Endothelial cell of umbilical vein (primary cell): ENCODE measurements at regions not wholly inside any gene's neighbourhood (a gene's known extent, or its start where the extent isn't known, plus 50 kb on each side); places are given as distances from the start of the nearest gene placed in this dataset.
A peak's percentile ranks its signal among the peaks of the same experiment; 100 is the strongest.

Experiments
- BruUV-seq: library from RNA; stranded (reverse); fragments of 400-500 nt; replicated peaks from 2 replicates; lab custom pipeline; 2021; lab: Mats Ljungman, UMichigan
- CTCF ChIA-PET: fragments of 300-600, 350-600 bp; sonication (Branson Sonifier 250); formaldehyde crosslinking; loops from one replicate; lab custom pipeline; 2021; ENCODE audit warnings: antibody characterized with exemption, inconsistent platforms; lab: Charles Lee
- POLR2A ChIA-PET: fragments of 300-600, 350-600 bp; sonication (Branson Sonifier 250); formaldehyde crosslinking; loops from one replicate; lab custom pipeline; 2021; ENCODE audit warnings: antibody characterized with exemption, inconsistent platforms; lab: Charles Lee
- DNase-seq: peaks from one replicate; pipeline ENCODE4 v3.0.0-alpha.2; 2011; ENCODE audit warnings: low read depth, low spot score
- FAIRE-seq: peaks from 2 replicates; lab custom pipeline; 2011; peaks lifted over from hg19 to GRCh38; lab: Jason Lieb, UNC
- H2AFZ ChIP-seq: 2 replicates; pipeline ENCODE4 v1.6.0; 2012; ENCODE audit warnings: low read depth, low read length, control low read depth, inconsistent platforms
- H3K27ac ChIP-seq: 2 replicates; pipeline ENCODE4 v1.5.1; 2011; ENCODE audit warnings: low read depth, mild to moderate bottlenecking, control low read depth, low read length, moderate library complexity; ENCODE audit not compliant: insufficient read depth
- H3K27me3 ChIP-seq, 2 experiments: 2 replicates each; pipeline versions ENCODE4 v1.6.0 to v1.6.1; 2011; ENCODE audit warnings: low read length in 2 of 2, mixed read lengths in 1 of 2; ENCODE audit not compliant: control insufficient read depth in 2 of 2, insufficient read depth in 2 of 2
- H3K36me3 ChIP-seq, 2 experiments: 2 replicates in 1 of 2; 3 replicates in 1 of 2; pipeline ENCODE4 v1.5.1; 2011; ENCODE audit warnings: low read length in 2 of 2, mild to moderate bottlenecking in 1 of 2, moderate library complexity in 1 of 2; ENCODE audit not compliant: control insufficient read depth in 2 of 2, insufficient read depth in 2 of 2; ENCODE audit errors: extremely low read depth in 1 of 2
- H3K4me1 ChIP-seq: 3 replicates; pipeline ENCODE4 v1.5.1; 2011; ENCODE audit warnings: mild to moderate bottlenecking, low read length; ENCODE audit not compliant: control insufficient read depth, insufficient read depth; ENCODE audit errors: extremely low read depth
- H3K4me2 ChIP-seq: 2 replicates; pipeline ENCODE4 v1.6.1; 2011; ENCODE audit warnings: low read length, control low read depth, mixed read lengths; ENCODE audit not compliant: insufficient read depth
- H3K4me3 ChIP-seq, 3 experiments: fragments of 200-600 bp in 1 of 3; sonication (generic), shearing (Covaris generic) in 1 of 3; replicated peaks in 1 of 3; 2 replicates each; pipeline ENCODE4 v1.5.1; 2011 to 2016; ENCODE audit warnings: control low read depth in 3 of 3, low read length in 3 of 3, mild to moderate bottlenecking in 2 of 3, inconsistent platforms in 1 of 3, low read depth in 1 of 3, moderate library complexity in 1 of 3; ENCODE audit not compliant: insufficient read depth in 1 of 3
- H3K79me2 ChIP-seq: 2 replicates; pipeline ENCODE4 v1.6.0; 2012; ENCODE audit warnings: low read length, inconsistent platforms; ENCODE audit not compliant: control insufficient read depth, insufficient read depth
- H3K9ac ChIP-seq: replicated peaks from 2 replicates; pipeline ENCODE3; 2011; ENCODE audit warnings: low read length, control low read depth; ENCODE audit not compliant: insufficient read depth; ENCODE audit errors: extremely low read depth
- H3K9me1 ChIP-seq: replicated peaks from 3 replicates; pipeline ENCODE4 v1.6.0; 2011; ENCODE audit warnings: mild to moderate bottlenecking, low read length; ENCODE audit not compliant: control insufficient read depth, insufficient read depth; ENCODE audit errors: extremely low read depth
- H3K9me3 ChIP-seq: replicated peaks from 2 replicates; pipeline ENCODE4 v1.5.1; 2012; ENCODE audit warnings: low read length, inconsistent platforms; ENCODE audit not compliant: control insufficient read depth, insufficient read depth
- H4K20me1 ChIP-seq: replicated peaks from 2 replicates; pipeline ENCODE3; 2011; ENCODE audit warnings: mild to moderate bottlenecking, low read length; ENCODE audit not compliant: control insufficient read depth, insufficient read depth; ENCODE audit errors: extremely low read depth
- CTCF ChIP-seq, 2 donors: IDR thresholded peaks; 1 replicate in 1 of 2; 2 replicates in 1 of 2; pipeline ENCODE4 v1.5.1; 2011; ENCODE audit warnings: low read length in 2 of 2, mild to moderate bottlenecking in 2 of 2, moderate library complexity in 2 of 2, control low read depth in 1 of 2, inconsistent platforms in 1 of 2, low read depth in 1 of 2; ENCODE audit not compliant: insufficient read depth in 1 of 2; ENCODE audit errors: extremely low read depth in 1 of 2
- EZH2 ChIP-seq: IDR thresholded peaks from 2 replicates; pipeline ENCODE4 v1.6.1; 2012; ENCODE audit warnings: borderline replicate concordance, low read depth, mild to moderate bottlenecking, moderate library complexity, low read length, inconsistent platforms; ENCODE audit not compliant: severe bottlenecking
- FOS ChIP-seq: IDR thresholded peaks from 2 replicates; pipeline ENCODE4 v1.6.1; 2011; ENCODE audit warnings: mild to moderate bottlenecking, low read length, moderate library complexity, borderline replicate concordance; ENCODE audit not compliant: insufficient read depth
- GATA2 ChIP-seq: IDR thresholded peaks from 2 replicates; pipeline ENCODE4 v1.7.0; 2011; ENCODE audit warnings: low read depth, mild to moderate bottlenecking, moderate library complexity, mixed read lengths, low read length; ENCODE audit not compliant: insufficient read length, insufficient read depth
- JUN ChIP-seq: IDR thresholded peaks from 2 replicates; pipeline ENCODE4 v1.6.1; 2011; ENCODE audit warnings: borderline replicate concordance, low read depth; ENCODE audit not compliant: insufficient read length, insufficient read depth
- MAX ChIP-seq: IDR thresholded peaks from 2 replicates; pipeline ENCODE4 v1.6.1; 2011; ENCODE audit not compliant: insufficient read depth, insufficient read length
- MYC ChIP-seq: IDR thresholded peaks from one replicate; pipeline ENCODE4 v1.6.1; 2011; ENCODE audit warnings: mild to moderate bottlenecking, low read depth, low read length
- POLR2A ChIP-seq: IDR thresholded peaks from 2 replicates; pipeline ENCODE4 v1.6.1; 2012; ENCODE audit warnings: low read depth, mild to moderate bottlenecking, control low read depth, low read length
- POLR2AphosphoS5 ChIP-seq: IDR thresholded peaks from 2 replicates; pipeline ENCODE4 v1.6.1; 2012; ENCODE audit warnings: low read depth, mild to moderate bottlenecking, control low read depth, low read length, moderate library complexity; ENCODE audit not compliant: insufficient read depth
- dilution Hi-C: fragments of 300-500 bp; cut with MboI; formaldehyde crosslinking; loops from one replicate; pipeline ENCODE4 v1.15.0; 2019; ENCODE audit warnings: low sequenced_read_pairs; ENCODE audit not compliant: extremely low pct_ligation_motif_present
- intact Hi-C: fragments of 100-400 bp; cut with micrococcal nuclease; formaldehyde crosslinking; loops from one replicate; pipeline ENCODE4 v1.10.0; 2022

- H3K79me2 ChIP-seq, result no peaks in the 10 kb centered on the region
- POLR2A ChIA-PET, result interaction anchor here (1.3 to 1.7 kb wide), 2 partner anchors 12 to 36 kb away, joined by 3 to 18 read pairs; no protein-coding TSS in a partner anchor
- H3K9me1 ChIP-seq, result no peaks in the 10 kb centered on the region
- peak overlapping the region; percentile 76 for H3K4me2 ChIP-seq
- H3K9me3 ChIP-seq, result no peaks in the 10 kb centered on the region
- dilution Hi-C loops (no loop called here), intact Hi-C loops (no loop called here)
- BruUV-seq, result no TSS peak
- CTCF ChIA-PET, result interaction anchor here (0.7 to 2.0 kb wide), 9 partner anchors 11 to 181 kb away, joined by 3 to 21 read pairs (median 5); no protein-coding TSS in a partner anchor
- no peaks in the 10 kb centered on the region for H3K36me3 ChIP-seq
- no peaks in the 10 kb centered on the region for H4K20me1 ChIP-seq
- DNase-seq (no peak), FAIRE-seq (no peak)
- H3K4me3 ChIP-seq, result no peak overlapping the region
- H3K4me1 ChIP-seq, result peaks cover 34% of the 10 kb centered on the region
- H2AFZ ChIP-seq, result peak overlapping the region; percentile 77
- peak overlapping the region; percentile 60 for H3K9ac ChIP-seq
- no peak for TF ChIP-seq POLR2A
- TF ChIP-seq CTCF (IDR thresholded peaks at IDR 0.05; ENCODE audit: extremely low read depth in 1 of 2, insufficient read depth in 1 of 2, low read depth in 1 of 2, low read length in 2 of 2), result no peak
- no peak for TF ChIP-seq FOS
- TF ChIP-seq JUN, result no peak
- TF ChIP-seq EZH2, result no peak
- no peak for TF ChIP-seq GATA2
- no peak for TF ChIP-seq POLR2AphosphoS5
- TF ChIP-seq MAX, result no peak
- no peak for TF ChIP-seq MYC
- H3K27me3 ChIP-seq, result no peaks in the 10 kb centered on the region
- H3K27ac ChIP-seq, result peak overlapping the region; percentile 86
These were observed 107.1 kb upstream of the ERRFI1 start for GRCh38 chr1:8133190-8133589.
